HG02623 (cell line): ENCODE measurements at regions not wholly inside any gene's neighbourhood (a gene's known extent, or its start where the extent isn't known, plus 50 kb on each side); places are given as distances from the start of the nearest gene placed in this dataset.

ENCODE experiments used
- ATAC-seq: cut with Tn5 transposase; IDR thresholded peaks from one replicate; pipeline ENCODE4 v1.9.1; 2021; ENCODE audit warnings: moderate library complexity; ENCODE audit not compliant: unreplicated experiment

DNA sequence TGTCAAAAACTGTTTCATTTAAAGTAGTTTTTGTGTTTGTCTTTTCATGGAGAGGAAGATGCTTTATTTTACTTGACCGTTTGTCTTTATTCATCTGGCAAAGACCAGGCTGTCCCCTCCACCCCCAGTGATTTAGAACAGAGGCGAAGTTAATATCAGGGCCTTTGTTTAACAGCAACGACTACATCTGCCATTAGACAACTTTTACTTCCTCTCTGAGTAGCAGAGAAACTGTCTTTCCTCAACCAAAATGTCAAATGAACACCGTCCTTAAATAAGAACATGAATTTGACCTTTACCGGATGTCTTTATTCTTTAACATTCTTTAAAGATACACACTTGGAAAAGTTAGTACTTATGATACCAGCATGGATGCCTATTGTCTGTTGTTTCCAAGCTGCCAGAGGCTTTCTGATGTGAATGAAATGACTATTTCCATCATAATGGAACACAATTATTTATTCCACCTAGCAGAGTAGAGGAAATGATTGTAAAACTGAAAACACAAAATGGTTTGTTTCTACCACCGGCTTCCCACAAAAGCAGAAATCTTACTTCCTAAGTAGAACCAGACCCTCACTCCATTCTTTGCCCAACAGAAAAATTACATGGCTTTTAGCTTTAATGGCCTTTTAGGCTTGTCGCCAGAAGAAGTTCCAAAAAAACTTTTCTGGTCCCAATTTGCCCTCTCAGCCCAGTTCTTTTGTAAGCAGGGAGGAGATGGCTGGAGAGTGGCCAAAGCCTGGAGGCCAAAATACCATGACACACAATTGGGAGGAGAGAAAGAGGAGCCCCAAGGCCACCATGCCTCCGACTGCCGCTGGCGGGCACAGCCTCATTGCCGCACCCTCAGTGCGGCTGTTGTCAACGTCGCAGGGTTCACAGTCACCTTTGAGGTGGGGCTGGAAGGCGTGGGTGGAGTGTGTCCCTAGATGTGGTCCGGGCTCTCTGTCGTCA, 168.5 kb downstream of the TEX36 start:
- no peak for ATAC-seq

DNA sequence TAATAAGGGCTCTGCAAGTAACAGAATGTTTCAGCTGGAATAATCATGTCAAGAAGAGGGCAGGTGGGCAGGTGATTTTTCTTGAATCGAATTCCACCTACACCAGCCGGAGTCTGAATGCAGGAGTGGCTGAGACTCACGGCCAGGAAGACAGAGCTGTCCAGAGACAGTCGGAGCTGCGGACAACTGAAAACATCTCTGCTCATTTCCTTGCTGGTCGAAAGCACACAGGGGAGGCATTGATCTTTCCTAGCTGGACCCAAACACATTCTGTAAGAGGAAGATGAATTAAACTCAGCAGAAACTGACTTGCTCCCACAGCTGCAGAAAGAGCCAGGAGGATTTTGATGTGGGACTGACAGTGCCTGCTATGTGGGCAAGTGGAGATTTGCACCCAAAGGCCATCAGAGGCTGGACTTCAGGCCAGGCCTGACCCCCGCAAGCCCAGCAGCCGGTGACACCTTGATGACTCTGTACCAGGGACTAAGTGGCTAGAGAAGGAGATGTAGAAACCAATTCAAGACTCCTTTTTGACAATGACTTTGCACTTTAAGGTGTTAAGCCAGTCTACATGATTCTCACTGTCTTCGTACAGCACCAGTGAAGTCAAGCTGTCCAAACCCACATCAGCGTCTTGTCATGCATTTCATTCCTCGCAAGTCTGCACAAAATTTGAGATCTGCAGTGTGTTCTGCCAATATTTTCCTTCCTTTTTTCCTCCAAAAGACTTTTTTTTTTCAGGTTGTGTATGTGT, 169.4 kb downstream of the TEX36 start:
- ATAC-seq, result no peak

DNA sequence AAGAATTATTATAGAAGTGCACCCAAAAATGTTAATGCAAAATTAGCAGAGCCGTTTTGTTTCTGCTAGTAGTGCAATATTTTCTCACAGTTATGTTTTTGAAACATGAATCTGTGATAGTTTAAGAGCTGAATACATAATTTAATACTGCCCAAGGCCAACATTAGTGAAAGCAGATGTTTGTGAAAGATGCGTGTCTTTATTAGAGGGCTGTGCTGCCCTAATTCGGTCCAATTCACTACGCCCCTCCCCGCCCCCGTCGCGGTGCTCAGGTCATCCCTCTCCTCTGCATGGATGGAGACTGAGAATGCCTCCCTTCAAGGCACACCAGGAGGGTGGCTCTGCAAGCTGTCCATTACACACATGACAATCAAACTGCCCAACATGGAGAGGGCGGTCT, 172.0 kb downstream of the TEX36 start:
- ATAC-seq, result no peak

DNA sequence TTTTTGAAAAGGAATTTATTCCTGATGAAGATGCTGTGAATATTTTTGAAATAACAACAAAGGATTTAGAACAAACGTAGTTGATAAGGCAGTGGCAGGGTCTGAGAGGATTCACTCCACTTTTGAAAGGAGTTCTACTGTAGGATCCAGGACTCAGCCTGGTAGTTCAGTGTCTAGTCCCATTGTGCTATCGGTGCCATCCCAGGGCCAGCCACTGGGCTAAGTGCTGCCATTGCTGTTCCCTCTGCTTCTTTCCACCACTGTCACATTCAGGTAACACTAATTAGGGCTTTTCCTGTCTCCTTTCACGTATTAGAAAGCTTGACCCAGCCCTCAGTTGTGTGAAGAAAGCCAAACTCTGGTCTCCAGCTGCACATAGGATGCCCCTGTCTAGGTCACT, 177.3 kb downstream of the TEX36 start:
- no peak for ATAC-seq

DNA sequence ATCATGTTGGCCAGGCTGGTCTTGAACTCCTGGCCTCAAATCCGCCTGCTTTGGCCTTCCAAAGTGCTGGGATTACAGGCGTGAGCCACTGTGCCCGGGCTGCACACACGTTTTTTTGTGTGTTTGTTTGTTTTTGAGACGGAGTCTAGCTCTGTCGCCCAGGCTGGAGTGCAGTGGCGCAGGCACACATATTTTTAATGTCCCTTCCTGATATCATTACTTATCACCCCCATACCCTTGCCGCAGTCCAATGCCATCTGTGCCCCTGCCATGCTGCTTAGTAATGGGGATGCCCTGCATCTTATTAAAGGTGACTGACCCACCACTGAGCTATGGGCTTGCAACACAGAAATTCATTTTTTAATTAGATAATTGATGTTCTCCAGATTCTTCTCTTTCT, 180.7 kb downstream of the TEX36 start:
- no peak for ATAC-seq

GRCh38 chr10:125495386-125495785, 187.6 kb downstream of the TEX36 start:
- no peak for ATAC-seq

GRCh38 chr10:125494651-125495239, 188.2 kb downstream of the TEX36 start:
- ATAC-seq, result no peak

DNA sequence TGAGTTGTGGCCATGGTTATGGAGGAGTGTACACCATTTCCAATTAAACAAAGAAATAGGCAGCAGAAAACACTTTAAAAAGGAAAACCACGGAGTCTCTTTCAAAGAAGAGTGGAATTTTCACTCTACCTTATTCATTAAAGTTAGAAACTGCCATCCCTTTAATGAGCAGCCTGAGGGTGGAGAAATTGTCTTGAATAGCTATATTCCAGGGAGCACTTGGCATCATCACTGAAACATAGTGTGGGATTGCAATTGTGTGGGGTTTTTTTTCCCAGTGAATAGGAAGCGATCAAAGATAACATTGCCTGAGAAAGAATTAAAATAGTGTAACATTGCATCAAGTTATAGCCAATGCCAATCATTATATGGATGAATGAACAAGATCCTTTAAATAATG, 191.6 kb downstream of the TEX36 start:
- no peak for ATAC-seq

DNA sequence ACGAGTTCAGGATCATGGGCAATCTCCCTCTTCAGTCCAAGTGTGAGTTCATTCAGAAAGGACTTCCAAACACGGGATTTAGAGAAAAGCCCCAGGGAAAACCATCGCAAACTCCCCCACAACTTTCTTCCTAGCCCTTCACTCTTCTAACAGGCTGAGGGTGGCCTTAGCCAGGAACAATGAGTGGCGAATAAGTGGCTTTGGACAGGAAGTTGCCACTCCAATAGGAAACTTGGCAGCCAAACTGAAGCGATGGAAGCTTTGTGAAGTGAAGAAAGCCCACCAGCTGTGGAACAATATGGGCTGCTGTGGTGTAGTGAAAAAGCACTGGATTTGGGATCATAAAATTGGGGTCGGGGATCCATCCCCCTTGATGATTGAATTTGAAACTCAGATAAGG, 193.2 kb downstream of the TEX36 start:
- no peak for ATAC-seq

DNA sequence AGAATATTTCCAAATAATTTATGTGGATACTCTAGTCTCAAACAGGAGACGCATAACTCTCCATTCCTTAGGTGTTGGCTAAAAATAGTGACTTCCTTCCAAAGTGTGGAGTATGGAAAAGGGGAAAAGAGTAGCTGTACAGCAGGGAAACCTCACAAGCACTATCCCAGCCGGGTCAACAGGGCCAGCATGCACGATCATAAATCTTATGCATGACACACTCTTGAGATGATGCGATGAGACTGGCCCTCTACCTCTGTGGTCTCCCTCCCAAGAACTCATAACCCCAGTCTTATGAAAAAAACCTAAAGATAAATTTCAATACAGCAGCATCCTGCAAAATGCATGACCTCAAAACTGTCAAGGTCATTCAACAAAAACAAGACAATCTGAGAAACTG, 197.3 kb downstream of the TEX36 start:
- no peak for ATAC-seq

GRCh38 chr10:125484035-125484732, 198.8 kb downstream of the TEX36 start:
- ATAC-seq, result no peak

- ATAC-seq, result no peak
Measured at GRCh38 chr10:125482637-125483036, 200.3 kb downstream of the TEX36 start.

DNA sequence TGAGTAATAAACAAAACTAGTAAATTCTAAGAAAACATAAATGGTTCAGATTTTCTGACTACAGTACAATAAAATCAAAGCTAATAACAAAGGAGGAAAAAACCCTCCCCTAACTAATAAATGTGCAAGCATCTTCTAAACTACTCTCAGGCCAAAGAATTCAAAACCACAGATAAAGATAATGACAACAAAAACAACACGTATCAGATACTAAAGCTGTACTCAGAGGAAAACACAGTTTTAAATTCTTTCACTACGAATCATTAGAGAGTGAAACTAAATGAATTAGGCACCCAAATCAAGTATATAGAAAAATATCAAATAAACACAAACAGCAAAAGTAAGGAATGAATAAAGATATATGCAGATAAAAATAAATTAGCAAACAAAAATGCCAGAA, 200.9 kb downstream of the TEX36 start:
- ATAC-seq, result no peak

DNA sequence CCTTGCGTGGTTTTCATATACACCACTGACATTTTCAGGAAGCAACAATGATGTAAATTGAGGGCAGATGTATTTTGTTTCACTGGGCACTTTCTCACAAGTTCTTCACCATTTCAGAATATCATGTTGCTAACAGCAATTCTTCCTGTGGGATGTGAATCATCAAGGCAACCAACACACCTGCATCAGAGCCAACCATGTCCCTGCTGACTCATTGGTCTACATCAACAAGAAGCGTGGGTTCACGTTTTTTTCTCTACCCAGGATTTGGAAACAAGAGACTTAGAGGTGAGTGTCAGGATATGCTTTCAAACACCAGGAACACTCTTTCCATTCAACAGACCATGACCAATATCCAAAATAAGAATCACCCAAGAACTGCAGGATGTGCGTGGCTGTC, 203.9 kb downstream of the TEX36 start:
- ATAC-seq, result no peak

DNA sequence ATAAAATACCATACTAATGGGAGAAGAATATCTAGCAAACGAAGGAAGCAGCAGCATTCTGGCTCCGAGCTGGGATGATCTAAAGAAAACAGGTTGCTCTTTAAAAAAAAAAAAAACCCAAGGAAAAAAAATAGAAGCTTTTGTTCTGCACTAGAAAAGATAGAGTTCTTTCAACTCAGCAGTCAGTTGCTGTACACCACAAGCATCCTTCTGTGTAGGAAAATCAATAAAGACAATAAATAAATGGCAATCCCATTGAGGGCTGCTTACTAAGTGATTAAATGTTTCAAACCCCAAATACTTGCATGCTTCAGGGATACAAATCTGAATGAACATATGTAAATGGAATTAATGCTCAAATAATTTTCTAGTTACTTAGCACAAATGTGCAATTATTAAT, 207.1 kb downstream of the TEX36 start:
- ATAC-seq, result no peak

GRCh38 chr10:125473143-125473793, 209.7 kb downstream of the TEX36 start:
- no peak for ATAC-seq

DNA sequence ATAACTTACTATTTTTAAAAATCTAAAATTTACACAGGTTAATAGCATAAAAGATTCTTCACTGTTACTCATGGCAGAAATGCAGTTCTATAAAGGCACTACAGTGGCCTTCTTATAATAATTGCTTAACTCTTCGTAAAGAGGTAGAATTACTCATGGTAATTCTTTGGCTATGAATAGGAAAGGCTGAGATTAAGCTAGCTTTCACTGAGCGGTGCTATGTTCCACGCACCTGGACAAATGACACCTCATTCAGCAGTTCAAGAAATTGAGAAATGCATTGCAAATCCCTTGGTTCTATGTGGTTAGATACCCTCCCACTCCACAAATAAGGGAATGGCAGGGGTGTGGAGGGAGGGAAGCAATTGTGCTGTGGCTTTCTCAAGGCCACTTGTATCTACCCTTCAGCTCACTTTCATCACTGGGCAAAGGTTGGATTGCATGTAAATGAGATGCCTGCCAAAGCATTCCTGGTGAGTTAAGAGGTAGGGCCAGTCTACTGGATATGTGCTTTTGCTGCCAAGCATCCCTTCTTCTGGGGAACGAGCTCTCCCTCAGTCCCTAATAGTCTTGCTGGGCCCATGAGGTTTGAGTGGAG, 210.9 kb downstream of the TEX36 start:
- no peak for ATAC-seq

GRCh38 chr10:125468278-125468677, 214.7 kb downstream of the TEX36 start:
- ATAC-seq, result no peak

DNA sequence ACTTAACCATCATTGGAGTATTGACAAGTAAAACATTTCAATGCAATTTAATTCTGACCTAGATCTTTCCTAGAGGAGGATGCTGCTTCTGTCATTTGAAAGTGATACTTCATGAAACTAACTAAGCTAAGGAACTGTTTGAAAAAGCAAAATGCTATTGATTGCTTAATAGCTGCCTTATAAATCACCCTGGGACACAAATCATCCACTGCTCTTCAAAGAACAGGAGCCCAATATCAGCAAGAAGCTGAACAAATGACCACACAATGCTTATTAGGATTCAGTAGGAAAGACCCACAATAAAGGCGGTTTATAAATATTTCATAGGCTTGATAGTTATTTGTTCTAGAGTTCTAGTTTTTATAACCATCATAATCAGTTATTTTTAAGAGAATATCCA, 216.3 kb downstream of the TEX36 start:
- ATAC-seq, result no peak

DNA sequence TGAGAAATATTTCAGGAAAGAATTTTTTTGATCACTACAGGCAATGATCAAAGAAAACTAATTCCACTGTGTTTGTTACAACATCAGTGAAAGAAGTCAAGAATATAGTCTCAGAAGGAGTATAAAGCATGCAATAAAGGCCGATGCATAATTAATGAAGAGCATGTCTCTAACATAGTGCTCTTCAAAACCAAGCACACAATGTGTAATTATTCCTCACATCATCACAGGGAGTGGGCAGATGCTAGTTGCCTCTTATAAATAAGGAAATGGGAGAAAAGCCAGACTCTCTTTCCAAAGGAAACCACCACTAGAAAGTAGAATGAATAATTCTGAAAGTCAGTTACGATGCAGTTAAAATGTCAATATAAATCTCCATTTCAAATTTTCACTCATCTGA, 220.1 kb downstream of the TEX36 start:
- ATAC-seq, result no peak
